ENCODE measurements at regions not wholly inside any gene's neighbourhood (a gene's known extent, or its start where the extent isn't known, plus 50 kb on each side); places are given as distances from the start of the nearest gene placed in this dataset.

DNA sequence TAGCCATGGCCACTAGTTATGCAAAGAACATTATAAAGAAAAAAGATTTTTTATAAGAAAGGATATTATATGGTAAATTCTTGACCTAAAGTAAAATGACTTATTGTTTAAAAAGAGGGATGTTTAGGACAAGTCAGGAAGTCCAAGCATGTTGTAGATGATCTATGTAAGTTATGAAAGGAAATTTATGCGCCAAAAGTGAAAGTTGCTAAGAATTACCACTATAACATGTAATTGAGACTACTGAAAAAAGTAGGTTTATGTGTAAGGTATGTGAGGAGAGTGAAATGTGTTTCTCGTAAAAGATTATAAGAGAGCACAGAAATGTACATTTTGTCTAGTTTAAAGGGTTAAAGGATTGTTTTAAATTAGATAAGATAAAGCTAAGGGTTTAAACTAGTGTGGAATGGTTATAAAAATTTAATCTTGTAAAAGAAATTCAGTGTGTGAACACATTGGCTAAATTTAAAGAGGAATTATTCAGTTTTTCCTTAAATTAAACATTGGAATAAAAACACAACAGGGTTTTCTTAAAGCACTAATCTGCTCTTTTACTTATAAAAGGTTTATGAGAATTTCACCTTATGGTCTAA lies 1100.4 kb upstream of the EDIL3 start:
- FAIRE-seq = no peak

More for the DNA sequence above, 1100.4 kb upstream of the EDIL3 start:
- in situ Hi-C loops (cut with MboI) (no loop called here), intact Hi-C loops (cut with micrococcal nuclease; ENCODE audit: unreplicated experiment) (no loop called here)
- H3K36me3 ChIP-seq (ENCODE audit: control insufficient read depth in 2 of 2, insufficient read depth in 2 of 2, low read length in 1 of 2) = no peaks in the 10 kb centered on the region
- no peak for TF ChIP-seq ZNF384 (IDR thresholded peaks at IDR 0.05; ENCODE audit: borderline replicate concordance, low read depth, low read length)
- TF ChIP-seq, protein P1, sequence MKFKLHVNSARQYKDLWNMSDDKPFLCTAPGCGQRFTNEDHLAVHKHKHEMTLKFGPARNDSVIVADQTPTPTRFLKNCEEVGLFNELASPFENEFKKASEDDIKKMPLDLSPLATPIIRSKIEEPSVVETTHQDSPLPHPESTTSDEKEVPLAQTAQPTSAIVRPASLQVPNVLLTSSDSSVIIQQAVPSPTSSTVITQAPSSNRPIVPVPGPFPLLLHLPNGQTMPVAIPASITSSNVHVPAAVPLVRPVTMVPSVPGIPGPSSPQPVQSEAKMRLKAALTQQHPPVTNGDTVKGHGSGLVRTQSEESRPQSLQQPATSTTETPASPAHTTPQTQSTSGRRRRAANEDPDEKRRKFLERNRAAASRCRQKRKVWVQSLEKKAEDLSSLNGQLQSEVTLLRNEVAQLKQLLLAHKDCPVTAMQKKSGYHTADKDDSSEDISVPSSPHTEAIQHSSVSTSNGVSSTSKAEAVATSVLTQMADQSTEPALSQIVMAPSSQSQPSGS (IDR thresholded peaks at IDR 0.05; ENCODE audit: low read length) = no peak
- TF ChIP-seq, protein P2, sequence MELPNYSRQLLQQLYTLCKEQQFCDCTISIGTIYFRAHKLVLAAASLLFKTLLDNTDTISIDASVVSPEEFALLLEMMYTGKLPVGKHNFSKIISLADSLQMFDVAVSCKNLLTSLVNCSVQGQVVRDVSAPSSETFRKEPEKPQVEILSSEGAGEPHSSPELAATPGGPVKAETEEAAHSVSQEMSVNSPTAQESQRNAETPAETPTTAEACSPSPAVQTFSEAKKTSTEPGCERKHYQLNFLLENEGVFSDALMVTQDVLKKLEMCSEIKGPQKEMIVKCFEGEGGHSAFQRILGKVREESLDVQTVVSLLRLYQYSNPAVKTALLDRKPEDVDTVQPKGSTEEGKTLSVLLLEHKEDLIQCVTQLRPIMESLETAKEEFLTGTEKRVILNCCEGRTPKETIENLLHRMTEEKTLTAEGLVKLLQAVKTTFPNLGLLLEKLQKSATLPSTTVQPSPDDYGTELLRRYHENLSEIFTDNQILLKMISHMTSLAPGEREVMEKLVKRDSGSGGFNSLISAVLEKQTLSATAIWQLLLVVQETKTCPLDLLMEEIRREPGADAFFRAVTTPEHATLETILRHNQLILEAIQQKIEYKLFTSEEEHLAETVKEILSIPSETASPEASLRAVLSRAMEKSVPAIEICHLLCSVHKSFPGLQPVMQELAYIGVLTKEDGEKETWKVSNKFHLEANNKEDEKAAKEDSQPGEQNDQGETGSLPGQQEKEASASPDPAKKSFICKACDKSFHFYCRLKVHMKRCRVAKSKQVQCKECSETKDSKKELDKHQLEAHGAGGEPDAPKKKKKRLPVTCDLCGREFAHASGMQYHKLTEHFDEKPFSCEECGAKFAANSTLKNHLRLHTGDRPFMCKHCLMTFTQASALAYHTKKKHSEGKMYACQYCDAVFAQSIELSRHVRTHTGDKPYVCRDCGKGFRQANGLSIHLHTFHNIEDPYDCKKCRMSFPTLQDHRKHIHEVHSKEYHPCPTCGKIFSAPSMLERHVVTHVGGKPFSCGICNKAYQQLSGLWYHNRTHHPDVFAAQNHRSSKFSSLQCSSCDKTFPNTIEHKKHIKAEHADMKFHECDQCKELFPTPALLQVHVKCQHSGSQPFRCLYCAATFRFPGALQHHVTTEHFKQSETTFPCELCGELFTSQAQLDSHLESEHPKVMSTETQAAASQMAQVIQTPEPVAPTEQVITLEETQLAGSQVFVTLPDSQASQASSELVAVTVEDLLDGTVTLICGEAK (IDR thresholded peaks at IDR 0.05; ENCODE audit: borderline replicate concordance) = no peak
- no peak overlapping the region for H3K4me2 ChIP-seq (ENCODE audit: control insufficient read depth, insufficient read depth)
- WGBS (ENCODE audit: insufficient coverage, insufficient replicate concordance, low lambda C conversion rate, missing lambda C conversion rate) = 20% methylated on average over 2 of the region's 2 CpGs
- ChIA-PET RAD21 (ENCODE audit: unreplicated experiment) (no interaction called here), CTCF (no interaction called here), POLR2A (no interaction called here), SMC1A (ENCODE audit: uncharacterized antibody, unreplicated experiment) (interaction anchor here (0.9 kb wide), 1 partner anchor 11 kb away, joined by 3 read pairs; no protein-coding TSS in a partner anchor)
- no peak overlapping the region for H2AFZ ChIP-seq (ENCODE audit: control insufficient read depth, low read depth, low read length)
- ATAC-seq = no peak
- H3K9ac ChIP-seq (ENCODE audit: control insufficient read depth, insufficient read depth, low read length) = no peak overlapping the region
- H3K4me3 ChIP-seq = no peak overlapping the region
- H3K9me3 ChIP-seq (replicated peaks; ENCODE audit: control insufficient read depth, insufficient read depth, low read length) = no peaks in the 10 kb centered on the region
- DNase-seq (ENCODE audit: low read depth, low spot score) = no peak
- H3K27ac ChIP-seq (ENCODE audit: control insufficient read depth, insufficient read depth) = no peak overlapping the region
- H3K79me2 ChIP-seq (ENCODE audit: control insufficient read depth, insufficient read depth, low read length) = no peaks in the 10 kb centered on the region
- H3K4me1 ChIP-seq (ENCODE audit: control insufficient read depth, insufficient read depth, low read length) = no peaks in the 10 kb centered on the region
- no peaks in the 10 kb centered on the region for H4K20me1 ChIP-seq (ENCODE audit: control insufficient read depth, insufficient read depth)
- H3K27me3 ChIP-seq (replicated peaks in 1 of 2; ENCODE audit: control insufficient read depth in 2 of 2, insufficient read depth in 2 of 2, low read length in 1 of 2) = no peaks in the 10 kb centered on the region
- no TSS peak for BruUV-seq (replicated peaks)
